ENCODE measurements at regions not wholly inside any gene's neighbourhood (a gene's known extent, or its start where the extent isn't known, plus 50 kb on each side); places are given as distances from the start of the nearest gene placed in this dataset.

DNA sequence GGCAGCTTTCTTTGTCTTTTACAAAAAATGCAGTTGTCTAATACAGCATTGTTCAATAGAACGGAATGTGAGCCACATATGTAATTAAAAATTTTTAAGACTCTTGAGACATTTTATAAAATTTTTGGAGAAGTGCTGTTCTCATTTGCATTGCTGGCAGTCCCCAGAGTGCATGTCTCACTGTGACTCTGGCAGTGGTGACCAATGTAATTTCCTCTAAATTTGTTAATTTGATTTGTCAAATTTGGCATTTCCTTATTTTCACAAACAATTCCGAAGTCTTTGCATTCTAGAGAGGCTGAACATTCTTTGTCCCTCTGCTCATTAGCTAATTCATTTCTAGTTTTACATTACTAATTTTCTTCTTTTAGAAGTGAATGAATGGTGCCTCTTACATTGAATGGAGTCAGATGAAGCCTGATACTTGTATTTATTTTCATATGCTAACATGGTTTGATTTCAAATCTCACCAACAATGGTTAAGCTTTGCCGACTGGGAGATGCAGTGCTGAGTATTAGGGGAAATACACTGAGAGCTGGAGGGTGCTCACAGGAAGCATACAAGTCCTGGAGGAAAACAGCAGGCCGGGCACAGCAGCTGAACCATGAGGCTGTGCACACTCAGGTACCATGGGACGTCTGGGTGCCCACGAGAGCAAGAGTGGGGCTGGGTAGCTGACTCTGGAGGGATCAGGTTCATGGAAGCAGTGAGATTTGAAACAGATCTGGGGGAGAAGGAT lies 68.5 kb upstream of the ARMC2 start:
- peaks cover 26% of the 10 kb centered on the region for H3K4me1 Mint-ChIP-seq
- peak in 1 of 2 donors; percentile 38 for DNase-seq (ENCODE audit: low spot score in 2 of 2)
- H3K4me3 Mint-ChIP-seq = peak overlapping the region; percentile 27
- H3K27me3 Mint-ChIP-seq = peaks cover 5% of the 10 kb centered on the region
- ATAC-seq (ENCODE audit: low read depth) = peak; percentile 76
- no peaks in the 10 kb centered on the region for H3K36me3 Mint-ChIP-seq
- H3K27ac Mint-ChIP-seq = peak overlapping the region; percentile 26
- H3K9me3 Mint-ChIP-seq = no peaks in the 10 kb centered on the region

DNA sequence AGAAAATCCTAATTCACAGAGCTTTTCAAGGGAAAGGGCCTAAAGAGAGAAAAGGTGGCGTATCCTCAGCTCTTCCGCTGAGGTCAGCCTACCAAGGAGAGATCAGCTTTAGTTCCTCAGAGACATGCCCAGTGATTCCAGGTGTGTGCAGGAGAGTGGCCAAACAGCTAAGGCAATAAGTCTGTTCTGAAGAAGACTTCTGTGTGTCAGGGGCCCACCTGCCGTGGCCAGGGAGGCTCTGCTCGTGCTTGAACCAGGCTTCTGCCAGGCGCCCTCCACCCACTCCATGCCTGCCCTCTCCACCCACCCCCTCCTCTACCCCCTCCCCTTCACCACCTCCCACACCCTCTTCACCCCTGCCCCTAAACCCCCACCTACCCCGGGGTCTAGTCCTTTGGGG lies 67.4 kb upstream of the ARMC2 start:
- peaks cover 26% of the 10 kb centered on the region for H3K4me1 Mint-ChIP-seq
- no peaks in the 10 kb centered on the region for H3K36me3 Mint-ChIP-seq
- ATAC-seq (ENCODE audit: low read depth) (no peak), DNase-seq (ENCODE audit: low spot score in 2 of 2) (no peak)
- no peak overlapping the region for H3K27ac Mint-ChIP-seq
- H3K9me3 Mint-ChIP-seq = no peaks in the 10 kb centered on the region
- no peak overlapping the region for H3K4me3 Mint-ChIP-seq
- H3K27me3 Mint-ChIP-seq = peaks cover 6% of the 10 kb centered on the region

DNA sequence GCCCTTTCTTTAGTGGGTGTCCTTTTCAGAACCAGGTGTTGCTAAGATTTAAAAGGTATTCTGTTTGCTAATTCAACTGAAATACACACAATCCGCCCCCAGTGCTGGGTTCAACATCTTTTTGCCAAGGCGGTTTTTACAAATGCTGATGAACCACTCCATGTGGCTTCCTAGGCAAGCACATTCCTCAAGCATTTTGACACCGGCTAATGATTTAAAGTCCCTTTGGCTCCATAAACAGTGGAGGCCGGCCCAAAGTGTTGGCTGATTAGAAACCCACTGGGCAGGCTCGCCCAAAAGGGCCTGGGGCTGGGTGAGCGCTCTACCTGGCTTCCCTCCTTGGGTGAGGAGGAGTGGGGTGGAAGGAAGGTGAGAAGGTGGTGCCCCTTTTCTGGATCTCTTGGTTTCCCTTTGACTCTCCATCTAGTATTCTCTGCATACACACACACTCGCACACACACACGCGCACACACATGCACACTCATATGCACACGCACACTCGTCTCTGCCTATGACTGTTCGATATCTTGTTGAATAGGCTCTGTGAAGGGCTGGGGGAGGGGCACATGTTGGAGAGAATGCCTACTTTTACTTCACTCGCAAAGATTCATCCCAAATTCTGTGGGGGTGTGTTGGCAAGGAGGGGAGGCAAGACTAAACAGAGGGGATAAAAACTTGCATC lies 66.7 kb upstream of the ARMC2 start:
- DNase-seq (ENCODE audit: low spot score in 2 of 2) (no peak), ATAC-seq (ENCODE audit: low read depth) (no peak)
- no peaks in the 10 kb centered on the region for H3K9me3 Mint-ChIP-seq
- H3K4me3 Mint-ChIP-seq = peak overlapping the region; percentile 83
- peaks cover 6% of the 10 kb centered on the region for H3K27me3 Mint-ChIP-seq
- H3K4me1 Mint-ChIP-seq = peaks cover 26% of the 10 kb centered on the region
- H3K27ac Mint-ChIP-seq = no peak overlapping the region
- no peaks in the 10 kb centered on the region for H3K36me3 Mint-ChIP-seq

DNA sequence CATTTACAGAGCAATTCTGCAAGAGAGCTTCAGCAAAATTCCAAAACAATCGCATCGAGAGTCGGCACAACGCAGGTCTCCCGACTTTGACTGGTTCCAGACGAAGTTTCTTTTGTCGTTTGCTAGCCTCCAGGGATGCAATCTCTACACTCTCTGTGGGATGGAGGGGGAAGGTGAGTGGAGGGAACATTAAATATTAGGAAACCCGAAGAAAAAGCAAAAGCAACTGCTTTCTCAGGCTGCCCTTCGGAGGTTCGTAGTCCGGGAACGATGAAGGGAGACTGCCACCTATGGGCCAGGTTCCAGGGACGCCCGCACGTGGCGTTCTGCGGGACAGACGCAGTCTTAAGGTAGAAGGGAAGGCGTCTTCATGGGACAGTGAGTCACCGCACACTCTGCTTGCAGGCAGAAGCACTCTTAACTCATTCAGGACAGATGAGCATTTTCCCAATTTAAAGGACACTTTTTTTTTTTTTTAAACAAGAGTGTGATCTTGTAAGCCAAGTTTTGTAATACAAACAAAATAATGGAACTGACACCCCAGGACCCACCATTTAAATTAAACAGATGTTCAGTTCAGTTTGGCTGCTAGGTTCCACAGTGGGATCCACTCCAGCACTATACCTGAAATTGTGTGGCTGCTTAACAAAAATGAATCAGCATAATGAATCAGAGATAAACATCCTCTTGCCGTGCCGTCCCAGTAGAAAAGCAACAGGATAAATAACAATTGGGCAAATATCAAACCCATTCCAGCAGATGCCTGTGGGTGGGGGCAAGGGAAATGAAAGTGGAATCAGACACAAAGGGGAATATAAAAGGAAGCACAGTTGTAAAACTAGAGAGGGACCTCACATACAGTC lies 65.8 kb upstream of the ARMC2 start:
- peaks cover 26% of the 10 kb centered on the region for H3K4me1 Mint-ChIP-seq
- ATAC-seq (ENCODE audit: low read depth) = peak; percentile 88
- no peaks in the 10 kb centered on the region for H3K36me3 Mint-ChIP-seq
- H3K27ac Mint-ChIP-seq = no peak overlapping the region
- H3K27me3 Mint-ChIP-seq = peaks cover 6% of the 10 kb centered on the region
- DNase-seq (ENCODE audit: low spot score in 2 of 2) = peak; percentile 64 to 73
- H3K9me3 Mint-ChIP-seq = no peaks in the 10 kb centered on the region
- H3K4me3 Mint-ChIP-seq = peak overlapping the region; percentile 83

DNA sequence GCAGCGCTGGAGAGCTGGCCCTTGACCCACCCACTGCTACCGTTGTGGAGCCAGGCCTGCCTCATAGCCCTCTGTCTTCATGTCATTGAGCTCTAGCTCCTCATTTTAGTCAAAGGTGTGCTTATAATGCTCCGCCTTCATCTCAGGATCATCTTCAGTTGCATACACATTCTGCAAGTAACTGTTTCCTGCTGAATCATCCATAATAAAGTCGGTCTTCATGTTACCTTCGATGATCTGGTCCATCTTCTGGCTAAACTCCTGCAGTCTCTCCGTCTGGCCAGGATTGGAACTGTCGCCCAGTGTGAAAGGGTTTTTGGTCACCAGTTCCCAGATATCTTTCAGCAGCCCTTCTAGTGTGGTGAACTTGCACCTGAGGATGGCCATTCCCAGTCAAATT lies 62.6 kb upstream of the ARMC2 start:
- no peak overlapping the region for H3K4me3 Mint-ChIP-seq
- peaks cover 4% of the 10 kb centered on the region for H3K36me3 Mint-ChIP-seq
- no peak for ATAC-seq (ENCODE audit: low read depth)
- peaks cover 7% of the 10 kb centered on the region for H3K27me3 Mint-ChIP-seq
- no peak overlapping the region for H3K27ac Mint-ChIP-seq
- H3K4me1 Mint-ChIP-seq = peaks cover 11% of the 10 kb centered on the region
- no peak for DNase-seq (ENCODE audit: low spot score in 2 of 2)
- H3K9me3 Mint-ChIP-seq = peaks cover 3% of the 10 kb centered on the region

DNA sequence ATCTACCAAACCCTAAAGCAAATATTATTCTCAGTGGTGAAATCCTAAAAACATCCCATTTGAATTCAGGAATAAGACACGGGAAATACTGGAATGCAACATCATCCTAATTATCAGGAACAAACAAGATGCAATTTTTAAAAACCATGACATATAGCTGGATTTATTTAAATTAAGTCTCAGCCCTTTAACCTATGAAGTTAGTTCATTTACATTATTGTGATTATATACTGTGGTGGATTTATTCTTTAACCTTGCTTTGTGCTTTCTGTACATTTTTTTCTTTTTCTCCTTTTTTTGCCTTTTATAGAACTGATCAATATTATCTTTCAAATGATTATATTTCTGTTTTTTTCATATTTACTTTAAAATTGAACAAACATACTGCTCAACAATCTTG lies 59.8 kb upstream of the ARMC2 start:
- Mint-ChIP-seq H3K4me3 (no peak overlapping the region), H3K27ac (no peak overlapping the region), H3K4me1 (no peaks in the 10 kb centered on the region), H3K27me3 (peaks cover 3% of the 10 kb centered on the region), H3K36me3 (peaks cover 4% of the 10 kb centered on the region), H3K9me3 (peaks cover 3% of the 10 kb centered on the region)
- ATAC-seq (ENCODE audit: low read depth) = no peak
- no peak for DNase-seq (ENCODE audit: low spot score in 2 of 2)

DNA sequence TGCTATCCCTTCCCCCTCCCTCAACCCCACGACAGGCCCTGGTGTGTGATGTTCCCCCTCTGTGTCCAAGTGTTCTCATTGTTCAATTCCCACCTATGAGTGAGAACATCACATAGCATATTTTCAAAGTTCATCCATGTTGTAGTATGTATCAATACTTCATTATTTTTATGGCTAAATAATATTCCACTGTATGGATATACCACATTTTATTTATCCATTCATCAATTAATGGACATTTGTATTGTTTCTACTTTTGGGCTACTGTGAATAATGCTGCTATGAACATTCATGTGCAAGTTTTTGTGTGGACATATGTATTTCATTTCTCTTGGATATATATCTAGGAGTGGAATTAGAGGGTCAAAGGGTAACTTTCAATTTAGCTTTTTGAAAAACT lies 58.7 kb upstream of the ARMC2 start:
- H3K9me3 Mint-ChIP-seq = peaks cover 3% of the 10 kb centered on the region
- ATAC-seq (ENCODE audit: low read depth) (no peak), DNase-seq (ENCODE audit: low spot score in 2 of 2) (no peak)
- H3K27ac Mint-ChIP-seq = no peak overlapping the region
- no peak overlapping the region for H3K4me3 Mint-ChIP-seq
- H3K36me3 Mint-ChIP-seq = peaks cover 4% of the 10 kb centered on the region
- no peaks in the 10 kb centered on the region for H3K4me1 Mint-ChIP-seq
- peaks cover 3% of the 10 kb centered on the region for H3K27me3 Mint-ChIP-seq

DNA sequence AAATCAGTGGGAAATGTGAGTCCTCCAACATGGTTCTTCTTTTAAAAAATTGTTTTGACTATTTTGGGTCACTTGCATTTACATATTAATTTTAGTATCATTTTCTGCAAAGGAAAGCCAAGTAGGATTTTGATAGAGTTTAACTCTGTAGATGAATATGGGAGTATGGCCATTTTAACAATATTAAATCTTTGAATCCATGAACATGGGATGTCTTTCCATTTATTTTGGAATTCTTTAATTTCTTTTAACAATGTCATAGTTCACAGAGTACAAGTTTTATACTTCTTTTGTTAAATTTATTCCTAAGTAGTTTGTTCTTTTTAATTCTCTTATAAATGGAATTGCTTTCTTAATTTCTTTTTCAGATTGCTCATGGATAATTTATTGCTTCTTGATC lies 56.5 kb upstream of the ARMC2 start:
- ATAC-seq (ENCODE audit: low read depth) (no peak), DNase-seq (ENCODE audit: low spot score in 2 of 2) (no peak)
- H3K36me3 Mint-ChIP-seq = peaks cover 4% of the 10 kb centered on the region
- peaks cover 3% of the 10 kb centered on the region for H3K27me3 Mint-ChIP-seq
- H3K9me3 Mint-ChIP-seq = peaks cover 3% of the 10 kb centered on the region
- no peak overlapping the region for H3K27ac Mint-ChIP-seq
- no peak overlapping the region for H3K4me3 Mint-ChIP-seq
- H3K4me1 Mint-ChIP-seq = peaks cover 3% of the 10 kb centered on the region

DNA sequence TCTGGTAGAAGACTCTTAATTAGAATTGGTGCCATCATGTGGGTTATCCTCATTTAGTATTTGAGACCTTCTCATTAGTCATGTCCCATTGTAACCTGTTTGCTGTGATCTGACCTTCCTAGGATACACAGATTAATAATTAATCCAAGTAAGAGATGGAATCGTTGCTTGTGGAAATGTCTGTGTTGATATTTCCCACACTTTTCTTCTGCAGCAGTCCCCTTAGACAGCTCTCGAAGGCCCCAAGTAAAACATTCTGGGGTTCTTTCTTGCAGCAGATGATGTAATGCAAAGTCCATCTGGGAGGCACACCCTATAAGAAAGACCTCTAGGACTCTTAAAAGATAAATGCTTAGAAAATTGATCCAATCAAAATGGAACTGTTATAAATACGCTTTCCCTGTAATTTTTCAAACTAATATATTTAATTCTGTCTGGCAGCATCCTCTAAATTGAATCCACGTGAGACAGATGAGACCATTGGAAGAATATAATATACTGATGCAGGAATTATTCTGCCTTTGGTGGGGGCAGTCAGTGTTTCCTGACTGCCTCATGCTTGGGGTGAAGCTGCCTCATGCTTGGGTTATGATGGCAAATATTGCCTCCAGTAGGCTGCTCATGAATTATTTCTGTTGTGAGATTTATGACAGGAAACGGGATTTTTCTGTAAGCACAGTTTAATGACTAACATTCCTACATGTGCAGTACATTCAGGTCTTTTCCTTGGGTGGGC lies 54.5 kb upstream of the ARMC2 start:
- DNase-seq (ENCODE audit: low spot score in 2 of 2) = no peak
- Mint-ChIP-seq H3K4me3 (no peak overlapping the region), H3K36me3 (peaks cover 1% of the 10 kb centered on the region), H3K27ac (no peak overlapping the region), H3K9me3 (peaks cover 3% of the 10 kb centered on the region), H3K4me1 (peaks cover 6% of the 10 kb centered on the region), H3K27me3 (peaks cover 5% of the 10 kb centered on the region)
- no peak for ATAC-seq (ENCODE audit: low read depth)

DNA sequence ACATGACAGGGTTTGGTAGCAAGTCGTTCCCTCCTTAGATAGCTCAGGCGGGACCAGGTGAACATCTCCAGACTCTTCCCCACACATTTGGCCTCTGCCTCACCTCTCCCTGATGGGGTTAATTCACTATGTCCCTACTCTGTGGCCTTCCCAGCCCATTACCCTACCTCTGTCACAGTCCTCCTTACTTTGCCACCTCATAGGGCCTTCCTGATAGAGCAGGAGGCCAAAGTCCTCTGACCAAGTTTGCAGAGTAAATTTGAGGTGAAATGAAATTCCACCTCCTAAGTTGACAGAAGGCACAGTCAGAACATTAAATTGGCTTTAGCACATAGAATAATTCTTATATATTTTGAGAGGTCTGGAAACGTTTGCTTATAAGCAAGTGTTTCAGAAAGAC lies 53.1 kb upstream of the ARMC2 start:
- ATAC-seq (ENCODE audit: low read depth) = no peak
- Mint-ChIP-seq H3K4me1 (peaks cover 6% of the 10 kb centered on the region), H3K9me3 (no peaks in the 10 kb centered on the region), H3K27me3 (peaks cover 5% of the 10 kb centered on the region), H3K27ac (no peak overlapping the region), H3K4me3 (no peak overlapping the region), H3K36me3 (no peaks in the 10 kb centered on the region)
- no peak for DNase-seq (ENCODE audit: low spot score in 2 of 2)

DNA sequence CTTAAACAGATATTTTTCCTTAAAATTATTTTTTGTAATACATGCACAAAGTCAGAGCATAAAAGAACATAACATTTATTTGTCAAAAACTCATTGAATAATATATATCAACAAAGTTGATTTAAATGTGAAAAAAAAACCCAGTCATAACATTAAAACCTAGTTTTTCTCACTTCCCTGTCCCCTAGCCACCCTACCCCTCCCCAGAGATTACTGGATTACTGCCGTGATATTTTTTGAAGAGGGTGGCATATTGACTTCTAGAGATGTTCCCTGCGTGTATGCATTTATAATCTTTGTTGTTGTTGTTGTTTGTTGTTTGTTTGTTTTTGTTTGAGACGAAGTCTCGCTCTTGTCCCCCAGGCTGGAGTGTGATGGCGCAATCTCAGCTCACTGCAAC lies 52.4 kb upstream of the ARMC2 start:
- Mint-ChIP-seq H3K4me1 (peaks cover 6% of the 10 kb centered on the region), H3K4me3 (no peak overlapping the region), H3K27me3 (peaks cover 5% of the 10 kb centered on the region), H3K27ac (no peak overlapping the region), H3K9me3 (no peaks in the 10 kb centered on the region), H3K36me3 (no peaks in the 10 kb centered on the region)
- DNase-seq (ENCODE audit: low spot score in 2 of 2) (no peak), ATAC-seq (ENCODE audit: low read depth) (peak; percentile 58)

DNA sequence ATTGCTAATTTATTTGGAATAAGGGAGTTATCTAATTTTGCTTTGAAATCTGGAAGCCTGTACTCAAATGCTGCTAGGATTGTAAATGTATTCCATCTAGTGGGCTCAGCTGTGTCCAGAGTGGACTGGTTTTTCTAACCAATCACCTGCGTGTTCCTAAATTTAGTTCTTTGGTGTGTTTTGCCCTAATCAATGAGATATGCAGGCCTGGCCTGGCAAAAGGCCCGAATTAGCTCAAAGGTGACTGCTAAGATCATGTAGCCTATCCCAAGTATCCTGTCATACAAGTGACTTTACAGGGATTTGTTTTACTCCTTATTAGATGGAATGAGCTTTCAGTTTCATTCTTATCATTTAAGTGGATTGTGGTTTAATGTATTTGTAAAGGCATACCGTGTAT lies 51.3 kb upstream of the ARMC2 start:
- Mint-ChIP-seq H3K9me3 (no peaks in the 10 kb centered on the region), H3K4me1 (peaks cover 8% of the 10 kb centered on the region), H3K27me3 (peaks cover 6% of the 10 kb centered on the region), H3K36me3 (no peaks in the 10 kb centered on the region), H3K4me3 (no peak overlapping the region), H3K27ac (no peak overlapping the region)
- ATAC-seq (ENCODE audit: low read depth) (no peak), DNase-seq (ENCODE audit: low spot score in 2 of 2) (no peak)

DNA sequence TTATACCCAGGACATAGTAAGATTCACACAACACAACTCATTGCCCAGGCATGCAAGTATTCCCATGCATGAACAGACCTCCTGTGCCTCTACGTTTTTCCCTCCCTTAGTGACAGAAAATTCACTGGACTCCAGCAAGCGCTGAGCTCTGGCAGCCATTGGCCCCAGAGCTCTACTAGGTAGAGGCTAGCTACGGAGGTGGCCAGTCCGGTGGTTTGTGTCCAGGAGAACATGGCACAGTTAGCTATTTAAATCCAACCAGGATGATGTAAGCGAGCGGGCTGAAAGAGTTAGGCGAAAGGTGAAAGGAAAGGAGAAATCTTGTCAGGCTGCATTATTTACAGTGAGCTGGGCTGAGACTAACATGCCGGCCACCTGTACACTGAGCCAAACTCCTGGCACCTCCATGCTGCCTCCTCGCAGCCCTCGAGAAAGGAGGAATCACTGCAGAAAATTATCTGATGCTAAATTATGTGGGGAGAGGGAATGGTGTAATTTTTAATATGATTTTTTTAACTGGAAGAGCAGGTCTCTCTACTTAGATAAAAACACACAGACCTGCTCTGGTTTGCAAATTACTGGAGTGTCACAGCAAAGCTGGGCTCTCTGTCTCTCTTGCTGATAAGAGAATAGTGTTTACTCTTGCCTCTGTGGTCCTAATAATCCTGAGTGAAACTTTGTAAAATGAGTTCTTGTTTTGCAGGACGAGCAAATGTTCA lies 50.1 kb upstream of the ARMC2 start:
- no peak for DNase-seq (ENCODE audit: low spot score in 2 of 2)
- ATAC-seq (ENCODE audit: low read depth) = no peak
- Mint-ChIP-seq H3K27ac (no peak overlapping the region), H3K27me3 (peaks cover 7% of the 10 kb centered on the region), H3K36me3 (no peaks in the 10 kb centered on the region), H3K4me1 (peaks cover 8% of the 10 kb centered on the region), H3K4me3 (peak overlapping the region; percentile 30), H3K9me3 (no peaks in the 10 kb centered on the region)
